GM23338 (cell line): ENCODE measurements at regions not wholly inside any gene's neighbourhood (a gene's known extent, or its start where the extent isn't known, plus 50 kb on each side); places are given as distances from the start of the nearest gene placed in this dataset.

Source experiments
- ATAC-seq: fragments of 200-7000 bp; cut with Tn5 transposase; 3 replicates; pipeline ENCODE4 v1.9.1; 2020
- DNase-seq: peaks from one replicate; pipeline ENCODE4 v3.0.0-alpha.2; 2015; ENCODE audit warnings: low spot score
- H2AFZ ChIP-seq: fragments of 200-600 bp; sonication (generic); 2 replicates; pipeline ENCODE4 v1.8.0; 2016; ENCODE audit warnings: antibody characterized with exemption, mild to moderate bottlenecking, moderate library complexity
- H3F3A ChIP-seq: fragments of 200-600 bp; sonication (generic); replicated peaks from 2 replicates; pipeline ENCODE4 v1.8.0; 2017; ENCODE audit warnings: antibody characterized with exemption, mixed run types, low read depth
- H3K27ac ChIP-seq: fragments of 200-600 bp; sonication (generic); 2 replicates; pipeline ENCODE4 v1.6.1; 2016; ENCODE audit warnings: low read depth
- H3K27me3 ChIP-seq: fragments of 200-600 bp; sonication (generic); 2 replicates; pipeline ENCODE4 v1.8.0; 2016; ENCODE audit warnings: mild to moderate bottlenecking, mixed run types, moderate library complexity; ENCODE audit not compliant: insufficient read depth
- H3K36me3 ChIP-seq: fragments of 200-600 bp; sonication (generic); 2 replicates; pipeline ENCODE4 v1.8.0; 2016; ENCODE audit warnings: mild to moderate bottlenecking; ENCODE audit not compliant: insufficient read depth
- H3K4me1 ChIP-seq: fragments of 200-600 bp; sonication (generic); 2 replicates; pipeline ENCODE4 v1.8.0; 2016; ENCODE audit warnings: mild to moderate bottlenecking, moderate library complexity; ENCODE audit not compliant: insufficient read depth
- H3K4me2 ChIP-seq: fragments of 200-600 bp; sonication (generic); 2 replicates; pipeline ENCODE4 v1.7.1; 2017; ENCODE audit warnings: mixed run types
- H3K4me3 ChIP-seq: fragments of 200-600 bp; sonication (generic); 2 replicates; pipeline ENCODE4 v1.6.1; 2016; ENCODE audit warnings: mixed run types
- H3K79me2 ChIP-seq: fragments of 200-600 bp; sonication (generic); replicated peaks from 2 replicates; pipeline ENCODE4 v1.8.0; 2017; ENCODE audit warnings: mild to moderate bottlenecking; ENCODE audit not compliant: insufficient read depth
- H3K9me2 ChIP-seq: fragments of 200-600 bp; sonication (generic); 2 replicates; pipeline ENCODE4 v1.8.0; 2017; ENCODE audit not compliant: insufficient read depth
- H4K20me1 ChIP-seq: fragments of 200-600 bp; sonication (generic); replicated peaks from 2 replicates; pipeline ENCODE4 v1.8.0; 2017; ENCODE audit warnings: mild to moderate bottlenecking; ENCODE audit not compliant: insufficient read depth
- H3K27ac Mint-ChIP-seq: 2 replicates; pipeline ENCODE4 v1.8.0; 2020; ENCODE audit warnings: inconsistent platforms, mild to moderate bottlenecking, moderate library complexity, mixed read lengths
- H3K27me3 Mint-ChIP-seq: 3 replicates; pipeline ENCODE4 v1.8.0; 2022; ENCODE audit warnings: low read depth, mild to moderate bottlenecking, moderate library complexity, mixed read lengths, inconsistent platforms; ENCODE audit not compliant: insufficient read depth, poor library complexity
- H3K36me3 Mint-ChIP-seq: 3 replicates; pipeline ENCODE4 v1.8.0; 2021; ENCODE audit warnings: low read depth, mild to moderate bottlenecking, inconsistent platforms, moderate library complexity, mixed read lengths
- H3K4me1 Mint-ChIP-seq: 3 replicates; pipeline ENCODE4 v1.8.0; 2020; ENCODE audit warnings: mild to moderate bottlenecking, inconsistent platforms, mixed read lengths
- H3K4me3 Mint-ChIP-seq: 3 replicates; pipeline ENCODE4 v1.8.0; 2021; ENCODE audit warnings: moderate library complexity, mild to moderate bottlenecking, inconsistent platforms, mixed read lengths
- H3K9me3 Mint-ChIP-seq: 3 replicates; pipeline ENCODE4 v1.8.0; 2020; ENCODE audit warnings: moderate library complexity, mild to moderate bottlenecking, inconsistent platforms, mixed read lengths
- CTCF ChIP-seq, 2 experiments: fragments of 200-600 bp in 1 of 2; sonication (generic) in 1 of 2; conservative IDR thresholded peaks; 2 replicates each; pipeline versions ENCODE4 v1.5.1 to v1.6.1; 2016 to 2017; ENCODE audit warnings: antibody characterized with exemption in 2 of 2, low read depth in 2 of 2, mild to moderate bottlenecking in 2 of 2, moderate library complexity in 1 of 2
- EZH2 ChIP-seq: fragments of 200-600 bp; sonication (generic); IDR thresholded peaks from one replicate; pipeline ENCODE4 v1.8.0; 2017; ENCODE audit warnings: antibody characterized with exemption, mild to moderate bottlenecking, low read depth; ENCODE audit not compliant: unreplicated experiment
- JUNB ChIP-seq: IDR thresholded peaks from one replicate; pipeline ENCODE4 v1.6.1; 2016; ENCODE audit warnings: antibody characterized with exemption; ENCODE audit not compliant: unreplicated experiment
- NANOG ChIP-seq: IDR thresholded peaks from 2 replicates; pipeline ENCODE4 v1.6.1; 2016; ENCODE audit warnings: antibody characterized with exemption, borderline replicate concordance
- POLR2AphosphoS5 ChIP-seq: IDR thresholded peaks from 2 replicates; pipeline ENCODE4 v1.6.1; 2016; ENCODE audit warnings: antibody characterized with exemption, low read depth
- REST ChIP-seq: IDR thresholded peaks from one replicate; pipeline ENCODE4 v1.6.1; 2018; ENCODE audit warnings: antibody characterized with exemption; ENCODE audit not compliant: unreplicated experiment
- STAT1 ChIP-seq: IDR thresholded peaks from one replicate; pipeline ENCODE4 v1.6.1; 2016; ENCODE audit warnings: antibody characterized with exemption; ENCODE audit not compliant: unreplicated experiment
- ZNF114 ChIP-seq: fragments of 250-450 bp; sonication (Bioruptor Pico); IDR thresholded peaks from 2 replicates; pipeline ENCODE4 v1.5.0; 2020; ENCODE audit warnings: mild to moderate bottlenecking, moderate library complexity
- ZNF331 ChIP-seq: fragments of 250-450 bp; sonication (Bioruptor Pico); IDR thresholded peaks from 2 replicates; pipeline ENCODE4 v1.5.0; 2020; ENCODE audit warnings: low read depth, mild to moderate bottlenecking, moderate library complexity

DNA sequence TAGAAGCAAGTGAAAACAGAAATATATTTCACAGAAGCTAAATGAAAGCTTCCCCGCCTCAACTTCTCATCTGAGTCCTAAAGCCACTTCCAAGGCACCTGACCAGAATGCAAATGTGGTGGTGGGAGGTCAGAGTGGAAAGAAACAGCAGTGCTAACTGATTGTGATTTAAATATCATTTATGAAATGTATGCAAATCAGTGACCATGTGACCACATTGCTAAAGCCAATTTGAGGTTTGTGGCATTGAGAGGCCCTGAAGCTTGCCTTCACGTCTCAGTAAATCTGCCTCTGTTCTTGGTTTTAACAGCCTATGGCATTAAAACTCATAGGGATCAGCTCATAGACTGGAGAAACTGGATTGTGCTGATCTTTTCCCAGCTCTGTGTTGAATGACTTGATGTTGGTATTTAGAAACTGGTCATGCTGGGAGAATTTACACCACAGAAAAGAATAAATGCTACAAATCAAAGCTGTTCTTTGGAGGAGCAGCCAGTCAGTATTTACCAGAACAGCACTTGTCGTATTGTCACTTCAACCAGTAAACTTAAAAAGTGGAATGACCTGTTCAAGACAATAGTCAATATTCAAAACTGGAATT is 481.4 kb upstream of the ALCAM start (continued):
- TF ChIP-seq ZNF114 = no peak
- TF ChIP-seq EZH2 = no peak
- no peak for TF ChIP-seq NANOG
- TF ChIP-seq POLR2AphosphoS5 = no peak
- no peak for TF ChIP-seq STAT1
- no peak for TF ChIP-seq REST

GRCh38 chr3:104886220-104886995 is 480.3 kb upstream of the ALCAM start:
- Mint-ChIP-seq H3K4me3 (no peak overlapping the region), H3K9me3 (no peaks in the 10 kb centered on the region), H3K36me3 (no peaks in the 10 kb centered on the region), H3K27me3 (no peaks in the 10 kb centered on the region), H3K27ac (no peak overlapping the region), H3K4me1 (peaks cover 7% of the 10 kb centered on the region; the same call in 2 of the 3 replicates)
- Histone ChIP-seq H2AFZ (peak overlapping the region; percentile 19; the same call in 1 of the 2 replicates), H3F3A (no peaks in the 10 kb centered on the region), H3K4me2 (no peak overlapping the region), H3K9me2 (0 out of 2 replicates have a peak, but pooled peaks cover 4% of the 10 kb centered on the region), H3K79me2 (no peaks in the 10 kb centered on the region), H3K27me3 (no peaks in the 10 kb centered on the region), H3K4me1 (no peaks in the 10 kb centered on the region; the same call in 1 of the 2 replicates), H4K20me1 (no peaks in the 10 kb centered on the region), H3K27ac (no peak overlapping the region), H3K4me3 (no peak overlapping the region), H3K36me3 (no peaks in the 10 kb centered on the region)
- DNase-seq (no peak), ATAC-seq (no peak)
- TF ChIP-seq EZH2 (no peak), ZNF331 (CRISPR knock-in tag) (no peak), JUNB (no peak), CTCF (conservative IDR thresholded peaks at IDR 0.05; ENCODE audit: low read depth in 2 of 2) (no peak), REST (no peak)
